DND-41 (cell line): ENCODE measurements at regions not wholly inside any gene's neighbourhood (a gene's known extent, or its start where the extent isn't known, plus 50 kb on each side); places are given as distances from the start of the nearest gene placed in this dataset.

Experiments used
- ATAC-seq: fragments of 200-7000 bp; cut with Tn5 transposase; 3 replicates; pipeline ENCODE4 v1.9.1; 2021; ENCODE audit warnings: low read depth; ENCODE audit not compliant: insufficient read depth
- DNase-seq: peaks from one replicate; pipeline ENCODE4 v3.0.0-alpha.2; 2020
- H2AFZ ChIP-seq: 2 replicates; pipeline ENCODE4 v1.6.0; 2012; ENCODE audit warnings: low read depth, low read length
- H3K27ac ChIP-seq: 2 replicates; pipeline ENCODE4 v1.5.1; 2012; ENCODE audit warnings: low read length, inconsistent platforms
- H3K27me3 ChIP-seq: fragments of 200-600 bp; sonication (generic); 2 replicates; pipeline ENCODE4 v1.6.0; 2012; ENCODE audit warnings: low read length, mild to moderate bottlenecking, inconsistent platforms; ENCODE audit not compliant: insufficient read depth, poor library complexity
- H3K36me3 ChIP-seq: 2 replicates; pipeline ENCODE4 v1.5.1; 2012; ENCODE audit warnings: low read length, inconsistent platforms; ENCODE audit not compliant: insufficient read depth
- H3K4me1 ChIP-seq: 2 replicates; pipeline ENCODE4 v1.5.1; 2012; ENCODE audit warnings: mild to moderate bottlenecking, low read length; ENCODE audit not compliant: insufficient read depth
- H3K4me2 ChIP-seq: 2 replicates; pipeline ENCODE4 v1.6.0; 2012; ENCODE audit warnings: mild to moderate bottlenecking, moderate library complexity, low read length, inconsistent platforms; ENCODE audit not compliant: insufficient read depth
- H3K4me3 ChIP-seq, 2 experiments: fragments of 200-600 bp in 1 of 2; shearing (Covaris generic) in 1 of 2; 2 replicates each; pipeline ENCODE4 v1.5.1; 2012 to 2016; ENCODE audit warnings: inconsistent platforms in 2 of 2, low read length in 2 of 2, mild to moderate bottlenecking in 2 of 2, low read depth in 1 of 2, moderate library complexity in 1 of 2
- H3K79me2 ChIP-seq: 2 replicates; pipeline ENCODE4 v1.6.0; 2012; ENCODE audit warnings: low read length, inconsistent platforms; ENCODE audit not compliant: insufficient read depth
- H3K9ac ChIP-seq: 2 replicates; pipeline ENCODE4 v1.6.0; 2012; ENCODE audit warnings: low read depth, mild to moderate bottlenecking, inconsistent platforms, low read length, moderate library complexity
- H3K9me3 ChIP-seq: 2 replicates; pipeline ENCODE4 v1.5.1; 2012; ENCODE audit warnings: low read length, moderate library complexity, mild to moderate bottlenecking, inconsistent platforms; ENCODE audit not compliant: insufficient read depth, severe bottlenecking
- H4K20me1 ChIP-seq: 2 replicates; pipeline ENCODE4 v1.6.0; 2012; ENCODE audit warnings: low read length; ENCODE audit not compliant: insufficient read depth
- CTCF ChIP-seq: IDR thresholded peaks from 2 replicates; pipeline ENCODE4 v1.5.1; 2012; ENCODE audit warnings: borderline replicate concordance, low read length, moderate library complexity, mild to moderate bottlenecking; ENCODE audit not compliant: poor library complexity, severe bottlenecking; ENCODE audit errors: extremely low read depth
- EZH2 ChIP-seq: IDR thresholded peaks from 3 replicates; pipeline ENCODE4 v1.6.1; 2012; ENCODE audit warnings: borderline replicate concordance, low read depth, mild to moderate bottlenecking, moderate library complexity, low read length, inconsistent platforms; ENCODE audit not compliant: severe bottlenecking

- no peaks in the 10 kb centered on the region for H3K4me1 ChIP-seq
- H4K20me1 ChIP-seq, result no peaks in the 10 kb centered on the region
- ATAC-seq (no peak), DNase-seq (no peak)
- no peak overlapping the region for H3K9ac ChIP-seq
- no peaks in the 10 kb centered on the region for H3K36me3 ChIP-seq
- no peak overlapping the region for H3K4me2 ChIP-seq
- H3K27me3 ChIP-seq, result no peaks in the 10 kb centered on the region
- H3K79me2 ChIP-seq, result no peaks in the 10 kb centered on the region
- H3K9me3 ChIP-seq, result no peaks in the 10 kb centered on the region
- H3K27ac ChIP-seq, result no peak overlapping the region
- H2AFZ ChIP-seq, result no peak overlapping the region
- H3K4me3 ChIP-seq, result no peak overlapping the region
- TF ChIP-seq EZH2, result no peak
- TF ChIP-seq CTCF, result no peak
These were observed 71.2 kb downstream of the OR2K2 start for GRCh38 chr9:111258875-111259271.

DNA sequence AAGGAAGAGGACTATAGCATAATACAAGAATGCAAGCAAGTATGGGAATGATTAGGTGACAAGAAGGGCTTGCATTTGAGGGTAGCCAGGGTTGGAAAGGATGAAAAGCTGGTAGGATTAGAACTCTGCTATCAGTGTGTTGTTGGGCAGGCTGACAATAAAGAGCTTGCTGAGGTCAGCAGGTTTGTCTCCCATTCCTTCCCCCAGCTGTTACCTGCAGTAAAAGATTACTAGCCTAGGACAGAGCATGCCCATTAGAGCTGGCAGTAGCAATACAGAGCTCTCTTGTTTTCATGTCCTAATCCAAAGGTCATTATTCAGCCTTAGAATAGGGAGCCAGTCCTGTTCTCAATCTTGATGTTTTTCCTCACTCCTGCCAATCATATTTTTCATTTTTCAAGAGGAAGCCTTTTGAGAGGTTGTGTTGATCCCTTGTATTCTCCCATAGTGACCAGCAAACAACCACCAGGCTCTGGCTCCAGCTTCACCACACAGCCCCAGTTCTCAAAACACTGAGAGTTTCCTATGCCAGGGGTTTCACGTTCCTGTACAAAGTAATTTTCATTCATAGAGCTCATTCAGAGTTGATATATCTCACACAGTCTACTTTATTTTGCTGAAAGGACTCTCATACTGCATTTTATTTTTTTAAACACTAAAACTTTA, 71.7 kb downstream of the OR2K2 start:
- H4K20me1 ChIP-seq, result no peaks in the 10 kb centered on the region
- no peak overlapping the region for H3K27ac ChIP-seq
- TF ChIP-seq CTCF, result no peak
- no peak for TF ChIP-seq EZH2
- H3K9me3 ChIP-seq, result no peaks in the 10 kb centered on the region
- ATAC-seq, result no peak
- no peak overlapping the region for H3K9ac ChIP-seq
- H3K4me2 ChIP-seq, result no peak overlapping the region
- H3K79me2 ChIP-seq, result no peaks in the 10 kb centered on the region
- no peaks in the 10 kb centered on the region for H3K36me3 ChIP-seq
- no peaks in the 10 kb centered on the region for H3K27me3 ChIP-seq
- no peak overlapping the region for H3K4me3 ChIP-seq
- H2AFZ ChIP-seq, result no peak overlapping the region
- H3K4me1 ChIP-seq, result no peaks in the 10 kb centered on the region
- no peak for DNase-seq

DNA sequence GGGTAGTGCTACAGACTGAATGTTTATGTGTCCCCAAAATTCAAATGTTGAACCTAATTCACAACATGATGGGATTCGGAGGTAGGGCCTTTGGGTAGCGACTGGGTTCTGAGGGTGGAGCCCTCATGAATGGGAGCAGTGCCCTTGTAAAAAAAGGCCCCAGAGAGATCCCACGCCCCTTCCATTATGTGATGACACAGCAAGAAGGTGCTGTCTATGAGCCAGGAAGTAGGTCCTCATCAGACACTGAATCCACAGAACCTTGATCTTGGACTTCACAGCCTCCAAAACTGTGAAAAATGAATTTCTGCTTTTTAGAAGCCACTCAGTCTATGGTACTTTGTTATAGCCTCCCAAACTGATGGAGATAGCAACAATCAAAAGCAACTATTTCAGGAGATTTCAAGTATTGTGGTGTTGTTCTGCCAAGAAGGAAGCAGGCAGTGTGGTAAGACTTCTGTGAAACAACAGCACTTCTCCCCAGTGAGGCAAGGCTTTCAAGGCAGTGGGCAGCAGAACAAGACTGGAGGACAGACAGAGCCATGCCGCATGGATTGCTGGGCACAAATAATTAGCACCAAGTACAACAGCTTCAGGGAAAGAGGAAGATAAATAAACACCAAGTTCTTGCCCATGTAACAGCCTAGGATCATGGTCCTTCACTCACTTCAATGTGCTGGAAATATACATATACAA, 76.1 kb downstream of the OR2K2 start:
- ATAC-seq (no peak), DNase-seq (no peak)
- H4K20me1 ChIP-seq, result no peaks in the 10 kb centered on the region
- H3K4me2 ChIP-seq, result no peak overlapping the region
- H3K79me2 ChIP-seq, result no peaks in the 10 kb centered on the region
- TF ChIP-seq EZH2, result no peak
- no peak for TF ChIP-seq CTCF
- no peaks in the 10 kb centered on the region for H3K4me1 ChIP-seq
- H2AFZ ChIP-seq, result no peak overlapping the region
- H3K27ac ChIP-seq, result no peak overlapping the region
- H3K36me3 ChIP-seq, result no peaks in the 10 kb centered on the region
- H3K27me3 ChIP-seq, result no peaks in the 10 kb centered on the region
- H3K9me3 ChIP-seq, result no peaks in the 10 kb centered on the region
- H3K4me3 ChIP-seq, result no peak overlapping the region
- no peak overlapping the region for H3K9ac ChIP-seq
